HCT116 (cell line): ENCODE measurements at regions not wholly inside any gene's neighbourhood (a gene's known extent, or its start where the extent isn't known, plus 50 kb on each side); places are given as distances from the start of the nearest gene placed in this dataset.

Experiments used
- CTCF ChIP-seq, 3 experiments: fragments of 200-600 bp in 1 of 3; sonication (generic) in 1 of 3; IDR thresholded peaks in 2 of 3; conservative IDR thresholded peaks in 1 of 3; 2 replicates each; pipeline ENCODE4 v1.5.1; 2012 to 2017; ENCODE audit warnings: low read depth in 2 of 3, low read length in 2 of 3, antibody characterized with exemption in 1 of 3, borderline replicate concordance in 1 of 3, control low read depth in 1 of 3, mild to moderate bottlenecking in 1 of 3, mixed read lengths in 1 of 3, mixed run types in 1 of 3, moderate library complexity in 1 of 3; ENCODE audit not compliant: insufficient read depth in 1 of 3
- POLR2AphosphoS5 ChIP-seq: IDR thresholded peaks from 2 replicates; pipeline ENCODE4 v1.6.1; 2011; ENCODE audit warnings: mild to moderate bottlenecking, low read depth, low read length, moderate library complexity
- RAD21 ChIP-seq: IDR thresholded peaks from 2 replicates; pipeline ENCODE4 v1.6.1; 2012; ENCODE audit warnings: low read depth, mild to moderate bottlenecking
- REST ChIP-seq: IDR thresholded peaks from 2 replicates; pipeline ENCODE4 v1.6.1; 2012; ENCODE audit warnings: low read depth
- SIN3A ChIP-seq: IDR thresholded peaks from 2 replicates; pipeline ENCODE4 v1.6.1; 2012; ENCODE audit warnings: low read depth
- YY1 ChIP-seq: IDR thresholded peaks from 2 replicates; pipeline ENCODE4 v1.6.1; 2011; ENCODE audit warnings: low read length, low read depth, moderate library complexity, mild to moderate bottlenecking; ENCODE audit not compliant: insufficient replicate concordance; ENCODE audit errors: extremely low read depth

GRCh38 chr6:5922230-5922629 is 84.5 kb downstream of the NRN1 start:
- no peak for TF ChIP-seq CTCF (IDR thresholded peaks at IDR 0.05 in 2 of 3, conservative IDR thresholded peaks at IDR 0.05 in 1 of 3; ENCODE audit: borderline replicate concordance in 1 of 3, insufficient read depth in 1 of 3, low read depth in 2 of 3, low read length in 2 of 3)
- TF ChIP-seq YY1, result no peak
- no peak for TF ChIP-seq REST
- TF ChIP-seq RAD21, result no peak
- no peak for TF ChIP-seq POLR2AphosphoS5
- no peak for TF ChIP-seq SIN3A
